SK-N-SH treated with all-trans-retinoic acid at 6 μM for 48 hours (cell line): ENCODE measurements at regions not wholly inside any gene's neighbourhood (a gene's known extent, or its start where the extent isn't known, plus 50 kb on each side); places are given as distances from the start of the nearest gene placed in this dataset.

Source experiments
- ARNTL ChIP-seq: fragments of 450-650 bp; formaldehyde crosslinking; IDR thresholded peaks from 2 replicates; pipeline ENCODE4 v1.5.0; 2020; ENCODE audit warnings: low read depth, mild to moderate bottlenecking, moderate library complexity, borderline replicate concordance
- ESRRG ChIP-seq: fragments of 250-450 bp; sonication (Bioruptor Pico); IDR thresholded peaks from 2 replicates; pipeline ENCODE4 v1.6.1; 2021; ENCODE audit warnings: mild to moderate bottlenecking
- ISL1 ChIP-seq: fragments of 250-450 bp; sonication (Bioruptor Pico); IDR thresholded peaks from 2 replicates; pipeline ENCODE4 v2.1.2; 2022; ENCODE audit warnings: mild to moderate bottlenecking, moderate library complexity
- OSR1 ChIP-seq: fragments of 250-450 bp; sonication (Bioruptor Pico); IDR thresholded peaks from 2 replicates; pipeline ENCODE4 v1.8.0; 2022; ENCODE audit warnings: moderate library complexity, mild to moderate bottlenecking, inconsistent platforms
- RARB ChIP-seq: fragments of 250-450 bp; sonication (Bioruptor Pico); IDR thresholded peaks from 2 replicates; pipeline ENCODE4 v1.8.0; 2021; ENCODE audit warnings: mild to moderate bottlenecking, moderate library complexity
- SNAI2 ChIP-seq: fragments of 250-450 bp; sonication (Bioruptor Pico); IDR thresholded peaks from 2 replicates; pipeline ENCODE4 v1.5.0; 2020; ENCODE audit warnings: mild to moderate bottlenecking, moderate library complexity
- TOX ChIP-seq: fragments of 250-450 bp; sonication (Bioruptor Pico); IDR thresholded peaks from 2 replicates; pipeline ENCODE4 v1.8.0; 2021; ENCODE audit warnings: mild to moderate bottlenecking, moderate library complexity, borderline replicate concordance
- ZFP3 ChIP-seq: fragments of 250-450 bp; sonication (Bioruptor Pico); IDR thresholded peaks from 2 replicates; pipeline ENCODE4 v1.5.0; 2020; ENCODE audit warnings: mild to moderate bottlenecking, moderate library complexity
- ZFP30 ChIP-seq: fragments of 450-650 bp; formaldehyde crosslinking; IDR thresholded peaks from 2 replicates; pipeline ENCODE4 v1.5.0; 2022; ENCODE audit warnings: mild to moderate bottlenecking, moderate library complexity
- ZNF565 ChIP-seq: fragments of 450-650 bp; formaldehyde crosslinking; conservative IDR thresholded peaks from 2 replicates; pipeline ENCODE4 v1.5.0; 2020; ENCODE audit warnings: low read depth, mild to moderate bottlenecking, moderate library complexity
- ZNF70 ChIP-seq: fragments of 450-650 bp; formaldehyde crosslinking; IDR thresholded peaks from 2 replicates; pipeline ENCODE4 v1.5.0; 2020; ENCODE audit warnings: mild to moderate bottlenecking, moderate library complexity
- ZNF8 ChIP-seq: fragments of 450-650 bp; formaldehyde crosslinking; IDR thresholded peaks from 2 replicates; pipeline ENCODE4 v1.5.0; 2020; ENCODE audit warnings: mild to moderate bottlenecking, moderate library complexity
- TF ChIP-seq, protein P1 (sequence below): fragments of 250-450 bp; sonication (Bioruptor Pico); IDR thresholded peaks from 2 replicates; pipeline ENCODE4 v1.8.0; 2020; ENCODE audit warnings: mild to moderate bottlenecking, moderate library complexity, borderline replicate concordance
- TF ChIP-seq, protein P2 (sequence below): fragments of 250-450 bp; sonication (Bioruptor Pico); IDR thresholded peaks from 2 replicates; pipeline ENCODE4 v1.5.1; 2020; ENCODE audit warnings: low read depth, mild to moderate bottlenecking, moderate library complexity

DNA sequence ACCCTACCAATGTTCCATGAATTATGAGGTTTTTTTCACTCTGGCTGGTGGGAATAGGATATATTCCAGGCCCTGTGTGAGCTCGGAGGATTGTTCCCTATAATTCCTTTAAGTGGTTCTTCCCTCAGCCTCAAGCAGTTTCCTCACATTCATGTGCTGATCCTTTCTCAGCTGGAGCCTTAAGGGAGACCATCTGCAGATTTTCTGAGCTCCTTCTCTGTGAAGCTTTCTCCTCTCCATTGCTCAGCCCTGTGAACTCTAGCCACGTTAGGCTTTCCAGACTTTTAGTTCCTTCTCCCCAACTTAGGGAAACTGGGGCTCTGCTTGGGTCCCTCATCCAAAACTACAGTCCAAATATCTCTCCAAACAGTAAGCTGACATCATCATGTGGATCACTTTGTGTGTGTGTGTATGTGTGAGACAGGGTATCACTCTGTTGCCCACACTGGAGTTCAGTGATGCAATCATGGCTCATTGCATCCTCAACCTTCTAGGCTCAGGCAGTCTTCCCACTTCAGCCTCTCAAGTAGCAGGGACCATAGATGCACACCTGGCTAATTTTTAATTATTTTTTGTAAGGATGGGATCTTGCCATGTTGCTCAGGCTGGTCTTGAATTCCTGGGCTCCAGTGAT, 219.5 kb upstream of the OTX2 start:
- no peak for TF ChIP-seq ZNF565
- TF ChIP-seq ZNF8 = no peak
- TF ChIP-seq SNAI2 (CRISPR knock-in tag) = no peak
- no peak for TF ChIP-seq ARNTL (CRISPR knock-in tag)
- TF ChIP-seq OSR1 (CRISPR knock-in tag) = no peak
- TF ChIP-seq ISL1 (CRISPR knock-in tag) = no peak
- no peak for TF ChIP-seq ESRRG (CRISPR knock-in tag)
- TF ChIP-seq ZFP3 (CRISPR knock-in tag) = no peak
- TF ChIP-seq, protein P1, sequence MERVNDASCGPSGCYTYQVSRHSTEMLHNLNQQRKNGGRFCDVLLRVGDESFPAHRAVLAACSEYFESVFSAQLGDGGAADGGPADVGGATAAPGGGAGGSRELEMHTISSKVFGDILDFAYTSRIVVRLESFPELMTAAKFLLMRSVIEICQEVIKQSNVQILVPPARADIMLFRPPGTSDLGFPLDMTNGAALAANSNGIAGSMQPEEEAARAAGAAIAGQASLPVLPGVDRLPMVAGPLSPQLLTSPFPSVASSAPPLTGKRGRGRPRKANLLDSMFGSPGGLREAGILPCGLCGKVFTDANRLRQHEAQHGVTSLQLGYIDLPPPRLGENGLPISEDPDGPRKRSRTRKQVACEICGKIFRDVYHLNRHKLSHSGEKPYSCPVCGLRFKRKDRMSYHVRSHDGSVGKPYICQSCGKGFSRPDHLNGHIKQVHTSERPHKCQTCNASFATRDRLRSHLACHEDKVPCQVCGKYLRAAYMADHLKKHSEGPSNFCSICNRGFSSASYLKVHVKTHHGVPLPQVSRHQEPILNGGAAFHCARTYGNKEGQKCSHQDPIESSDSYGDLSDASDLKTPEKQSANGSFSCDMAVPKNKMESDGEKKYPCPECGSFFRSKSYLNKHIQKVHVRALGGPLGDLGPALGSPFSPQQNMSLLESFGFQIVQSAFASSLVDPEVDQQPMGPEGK = no peak
- no peak for TF ChIP-seq ZFP30 (CRISPR knock-in tag)
- TF ChIP-seq, protein P2, sequence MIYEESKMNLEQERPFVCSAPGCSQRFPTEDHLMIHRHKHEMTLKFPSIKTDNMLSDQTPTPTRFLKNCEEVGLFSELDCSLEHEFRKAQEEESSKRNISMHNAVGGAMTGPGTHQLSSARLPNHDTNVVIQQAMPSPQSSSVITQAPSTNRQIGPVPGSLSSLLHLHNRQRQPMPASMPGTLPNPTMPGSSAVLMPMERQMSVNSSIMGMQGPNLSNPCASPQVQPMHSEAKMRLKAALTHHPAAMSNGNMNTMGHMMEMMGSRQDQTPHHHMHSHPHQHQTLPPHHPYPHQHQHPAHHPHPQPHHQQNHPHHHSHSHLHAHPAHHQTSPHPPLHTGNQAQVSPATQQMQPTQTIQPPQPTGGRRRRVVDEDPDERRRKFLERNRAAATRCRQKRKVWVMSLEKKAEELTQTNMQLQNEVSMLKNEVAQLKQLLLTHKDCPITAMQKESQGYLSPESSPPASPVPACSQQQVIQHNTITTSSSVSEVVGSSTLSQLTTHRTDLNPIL (CRISPR knock-in tag) = no peak
- TF ChIP-seq RARB = no peak
- TF ChIP-seq TOX (CRISPR knock-in tag) = no peak
- no peak for TF ChIP-seq ZNF70 (CRISPR knock-in tag)
